ENCODE measurements at regions not wholly inside any gene's neighbourhood (a gene's known extent, or its start where the extent isn't known, plus 50 kb on each side); places are given as distances from the start of the nearest gene placed in this dataset.
"Not testable (repeated sequence)": the region's sequence is repeated elsewhere in the genome, so short reads cannot be mapped to it uniquely, and the experiment has no call there.

DNA sequence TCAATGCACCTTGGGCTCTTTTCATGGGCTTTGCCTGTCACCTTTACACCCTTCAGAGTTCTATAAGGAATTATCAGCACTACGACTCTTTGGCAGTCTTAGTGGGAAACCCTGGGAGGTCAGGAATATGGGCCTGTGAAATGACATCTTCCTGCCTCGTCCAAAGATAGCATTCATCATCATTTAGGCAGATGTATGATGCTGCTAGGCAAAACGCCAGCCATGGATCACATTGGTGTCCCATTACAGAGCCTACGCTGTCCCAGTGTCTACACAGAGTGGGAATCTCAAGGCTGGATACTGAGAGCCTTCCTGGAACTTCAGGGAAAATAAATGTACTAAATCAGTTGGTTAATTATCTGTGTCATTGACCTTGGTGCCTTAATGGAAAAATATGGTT lies 259.4 kb upstream of the CELF2 start:
- no peak overlapping the region for H3K4me2 ChIP-seq (ENCODE audit: low read depth, low read length, poor library complexity, severe bottlenecking)
- H3K9ac ChIP-seq (ENCODE audit: low read length), result no peak overlapping the region

DNA sequence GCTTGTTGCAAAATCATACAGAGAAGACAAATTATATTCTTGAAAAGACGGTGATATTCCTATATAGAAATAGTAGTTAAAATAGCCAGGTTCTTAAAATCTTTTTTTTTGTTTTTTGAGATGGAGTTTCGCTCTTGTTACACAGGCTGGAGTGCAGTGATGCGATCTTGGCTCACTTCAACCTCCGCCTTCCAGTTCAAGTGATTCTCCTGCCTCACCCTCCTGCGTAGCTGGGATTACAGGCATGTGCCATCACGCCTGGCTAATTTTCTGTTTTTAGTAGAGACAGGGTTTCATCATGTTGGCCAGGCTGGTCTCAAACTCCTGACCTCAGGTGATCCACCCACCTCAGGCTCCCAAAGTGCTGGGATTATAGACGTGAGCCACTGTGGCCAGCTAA lies 257.9 kb upstream of the CELF2 start:
- not testable (repeated sequence) for H3K9ac ChIP-seq (ENCODE audit: low read length); H3F3A ChIP-seq (ENCODE audit: insufficient read depth); H3K27ac ChIP-seq (ENCODE audit: low read depth, low read length); H3K27me3 ChIP-seq (ENCODE audit: low read length); H4K20me1 ChIP-seq (ENCODE audit: low read depth, low read length); H3K4me3 ChIP-seq (ENCODE audit: insufficient read depth, low read length, poor library complexity, severe bottlenecking); H3K4me2 ChIP-seq (ENCODE audit: low read depth, low read length, poor library complexity, severe bottlenecking); H3K9me3 ChIP-seq (ENCODE audit: insufficient read depth, low read length); H3K36me3 ChIP-seq (ENCODE audit: low read length); H2AFZ ChIP-seq (ENCODE audit: low read depth, low read length, severe bottlenecking); H3K79me2 ChIP-seq (ENCODE audit: insufficient read depth, low read length); H3K9me2 ChIP-seq (replicated peaks; ENCODE audit: insufficient read depth, low read length)

More for the DNA sequence above, 259.4 kb upstream of the CELF2 start:
- Histone ChIP-seq H3K4me3 (ENCODE audit: insufficient read depth, low read length, poor library complexity, severe bottlenecking) (no peak overlapping the region), H3F3A (ENCODE audit: insufficient read depth) (no peaks in the 10 kb centered on the region), H3K27me3 (ENCODE audit: low read length) (no peaks in the 10 kb centered on the region), H3K79me2 (ENCODE audit: insufficient read depth, low read length) (no peaks in the 10 kb centered on the region), H3K9me3 (ENCODE audit: insufficient read depth, low read length) (no peaks in the 10 kb centered on the region), H2AFZ (ENCODE audit: low read depth, low read length, severe bottlenecking) (no peak overlapping the region), H3K27ac (ENCODE audit: low read depth, low read length) (no peak overlapping the region), H3K36me3 (ENCODE audit: low read length) (no peaks in the 10 kb centered on the region), H4K20me1 (ENCODE audit: low read depth, low read length) (no peaks in the 10 kb centered on the region), H3K9me2 (replicated peaks; ENCODE audit: insufficient read depth, low read length) (no peaks in the 10 kb centered on the region)
- TF ChIP-seq, protein P1, sequence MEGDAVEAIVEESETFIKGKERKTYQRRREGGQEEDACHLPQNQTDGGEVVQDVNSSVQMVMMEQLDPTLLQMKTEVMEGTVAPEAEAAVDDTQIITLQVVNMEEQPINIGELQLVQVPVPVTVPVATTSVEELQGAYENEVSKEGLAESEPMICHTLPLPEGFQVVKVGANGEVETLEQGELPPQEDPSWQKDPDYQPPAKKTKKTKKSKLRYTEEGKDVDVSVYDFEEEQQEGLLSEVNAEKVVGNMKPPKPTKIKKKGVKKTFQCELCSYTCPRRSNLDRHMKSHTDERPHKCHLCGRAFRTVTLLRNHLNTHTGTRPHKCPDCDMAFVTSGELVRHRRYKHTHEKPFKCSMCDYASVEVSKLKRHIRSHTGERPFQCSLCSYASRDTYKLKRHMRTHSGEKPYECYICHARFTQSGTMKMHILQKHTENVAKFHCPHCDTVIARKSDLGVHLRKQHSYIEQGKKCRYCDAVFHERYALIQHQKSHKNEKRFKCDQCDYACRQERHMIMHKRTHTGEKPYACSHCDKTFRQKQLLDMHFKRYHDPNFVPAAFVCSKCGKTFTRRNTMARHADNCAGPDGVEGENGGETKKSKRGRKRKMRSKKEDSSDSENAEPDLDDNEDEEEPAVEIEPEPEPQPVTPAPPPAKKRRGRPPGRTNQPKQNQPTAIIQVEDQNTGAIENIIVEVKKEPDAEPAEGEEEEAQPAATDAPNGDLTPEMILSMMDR (IDR thresholded peaks at IDR 0.05; ENCODE audit: insufficient read depth, low read length, poor library complexity, severe bottlenecking), result no peak
- no peak for TF ChIP-seq EZH2phosphoT487 (conservative IDR thresholded peaks at IDR 0.05; ENCODE audit: low read length)

DNA sequence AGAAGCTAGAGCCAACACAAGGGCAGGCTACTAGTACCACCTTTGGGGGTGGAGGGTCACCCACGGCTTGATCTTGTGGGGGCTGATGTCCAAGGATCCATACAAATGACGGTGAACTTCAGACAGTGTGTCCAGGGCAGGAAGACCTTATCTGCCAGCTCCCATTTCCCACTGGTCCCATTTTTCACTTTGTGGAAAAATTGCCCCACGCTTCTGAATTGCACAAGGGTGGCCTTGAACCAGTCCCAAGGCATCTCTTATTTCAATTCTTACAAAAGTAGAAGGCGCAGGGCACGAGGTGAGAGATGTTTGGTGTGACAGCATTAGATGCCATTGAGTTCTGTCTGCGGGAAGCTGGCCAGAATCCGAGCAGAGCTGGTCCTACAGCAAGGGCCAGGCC lies 252.7 kb upstream of the CELF2 start:
- no peak overlapping the region for H3K9ac ChIP-seq (ENCODE audit: low read length)
- no peak overlapping the region for H2AFZ ChIP-seq (ENCODE audit: low read depth, low read length, severe bottlenecking)
- H3K9me2 ChIP-seq (replicated peaks; ENCODE audit: insufficient read depth, low read length), result no peaks in the 10 kb centered on the region
- H3K27ac ChIP-seq (ENCODE audit: low read depth, low read length), result no peak overlapping the region
- no peaks in the 10 kb centered on the region for H3K27me3 ChIP-seq (ENCODE audit: low read length)
- no peaks in the 10 kb centered on the region for H3K79me2 ChIP-seq (ENCODE audit: insufficient read depth, low read length)
- no peaks in the 10 kb centered on the region for H3K9me3 ChIP-seq (ENCODE audit: insufficient read depth, low read length)
- TF ChIP-seq, protein P1 (IDR thresholded peaks at IDR 0.05; ENCODE audit: insufficient read depth, low read length, poor library complexity, severe bottlenecking), result no peak
- TF ChIP-seq EZH2phosphoT487 (conservative IDR thresholded peaks at IDR 0.05; ENCODE audit: low read length), result no peak
- no peak overlapping the region for H3K4me3 ChIP-seq (ENCODE audit: insufficient read depth, low read length, poor library complexity, severe bottlenecking)
- H4K20me1 ChIP-seq (ENCODE audit: low read depth, low read length), result no peaks in the 10 kb centered on the region
- H3K4me2 ChIP-seq (ENCODE audit: low read depth, low read length, poor library complexity, severe bottlenecking), result no peak overlapping the region
- H3F3A ChIP-seq (ENCODE audit: insufficient read depth), result no peaks in the 10 kb centered on the region
- H3K36me3 ChIP-seq (ENCODE audit: low read length), result no peaks in the 10 kb centered on the region

DNA sequence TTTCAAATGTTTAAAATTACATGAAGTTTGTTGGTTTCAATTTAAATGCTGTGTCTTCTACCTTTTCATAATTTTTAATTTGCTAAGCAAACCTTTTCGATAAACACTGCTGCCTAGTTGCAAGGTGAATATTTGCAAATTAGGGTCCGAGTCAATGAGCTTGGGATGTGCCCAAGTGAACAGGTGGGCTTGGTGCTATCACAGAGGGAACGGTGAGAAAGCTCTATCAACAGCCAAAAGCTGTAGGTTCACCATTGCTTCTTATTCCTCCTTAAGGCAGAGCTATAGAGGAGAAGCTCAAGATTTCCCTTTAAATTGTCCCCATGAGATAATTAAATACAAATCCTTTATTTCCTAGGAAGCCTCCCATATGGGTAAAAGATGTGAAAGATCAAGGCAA lies 245.3 kb upstream of the CELF2 start:
- H2AFZ ChIP-seq (ENCODE audit: low read depth, low read length, severe bottlenecking), result no peak overlapping the region
- H3K27ac ChIP-seq (ENCODE audit: low read depth, low read length), result no peak overlapping the region
- no peak overlapping the region for H3K4me2 ChIP-seq (ENCODE audit: low read depth, low read length, poor library complexity, severe bottlenecking)
- H3K36me3 ChIP-seq (ENCODE audit: low read length), result no peaks in the 10 kb centered on the region
- no peaks in the 10 kb centered on the region for H3K9me3 ChIP-seq (ENCODE audit: insufficient read depth, low read length)
- no peaks in the 10 kb centered on the region for H3K9me2 ChIP-seq (replicated peaks; ENCODE audit: insufficient read depth, low read length)
- no peaks in the 10 kb centered on the region for H3K79me2 ChIP-seq (ENCODE audit: insufficient read depth, low read length)
- no peaks in the 10 kb centered on the region for H3K27me3 ChIP-seq (ENCODE audit: low read length)
- TF ChIP-seq, protein P1 (IDR thresholded peaks at IDR 0.05; ENCODE audit: insufficient read depth, low read length, poor library complexity, severe bottlenecking), result no peak
- TF ChIP-seq EZH2phosphoT487 (conservative IDR thresholded peaks at IDR 0.05; ENCODE audit: low read length), result no peak
- H3K9ac ChIP-seq (ENCODE audit: low read length), result no peak overlapping the region
- H4K20me1 ChIP-seq (ENCODE audit: low read depth, low read length), result no peaks in the 10 kb centered on the region
- H3K4me3 ChIP-seq (ENCODE audit: insufficient read depth, low read length, poor library complexity, severe bottlenecking), result no peak overlapping the region
- no peaks in the 10 kb centered on the region for H3F3A ChIP-seq (ENCODE audit: insufficient read depth)
